ENCODE measurements at regions not wholly inside any gene's neighbourhood (a gene's known extent, or its start where the extent isn't known, plus 50 kb on each side); places are given as distances from the start of the nearest gene placed in this dataset.
A peak's percentile ranks its signal among the peaks of the same experiment; 100 is the strongest.

DNA sequence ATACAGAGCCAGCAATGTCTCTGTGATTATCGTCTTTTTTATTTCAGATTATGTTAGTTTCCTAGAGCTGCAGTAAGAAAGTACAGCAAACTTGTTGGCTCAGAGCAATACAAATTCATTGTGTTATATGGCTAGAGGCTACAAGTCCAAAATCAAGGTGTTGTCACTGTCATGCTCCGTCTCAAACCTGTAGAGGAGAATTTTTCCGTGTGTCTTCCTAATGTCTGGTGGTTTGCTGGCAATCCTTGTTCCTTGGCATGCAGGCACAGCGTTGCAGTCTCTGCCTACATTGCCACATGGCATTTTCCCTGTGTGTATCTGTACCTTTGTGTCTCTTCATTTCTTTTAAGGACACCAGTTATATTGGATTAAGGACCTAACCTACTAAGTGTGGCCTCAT, 244.4 kb downstream of the LRRIQ3 start:
- DNase-seq (ENCODE audit: low read depth): no peak

DNA sequence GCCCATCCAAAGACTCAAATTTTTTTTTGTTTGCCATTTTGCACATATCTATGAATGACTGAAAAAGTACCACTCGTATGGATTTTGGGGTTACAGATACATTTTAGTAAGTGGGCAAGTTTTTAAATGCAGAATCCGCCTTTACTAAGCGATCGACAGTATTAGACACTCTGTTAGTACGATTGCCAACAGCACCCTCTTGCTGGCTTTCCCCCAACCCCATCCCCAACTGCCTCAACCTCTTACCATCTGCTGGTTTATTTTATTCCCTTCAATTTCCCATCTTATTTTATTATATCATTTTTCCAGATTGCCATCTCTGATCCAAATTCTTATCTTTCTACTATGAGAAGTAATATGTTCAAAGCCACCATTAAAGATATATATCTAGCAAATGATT, 244.8 kb downstream of the LRRIQ3 start:
- DNase-seq (ENCODE audit: low read depth): no peak

DNA sequence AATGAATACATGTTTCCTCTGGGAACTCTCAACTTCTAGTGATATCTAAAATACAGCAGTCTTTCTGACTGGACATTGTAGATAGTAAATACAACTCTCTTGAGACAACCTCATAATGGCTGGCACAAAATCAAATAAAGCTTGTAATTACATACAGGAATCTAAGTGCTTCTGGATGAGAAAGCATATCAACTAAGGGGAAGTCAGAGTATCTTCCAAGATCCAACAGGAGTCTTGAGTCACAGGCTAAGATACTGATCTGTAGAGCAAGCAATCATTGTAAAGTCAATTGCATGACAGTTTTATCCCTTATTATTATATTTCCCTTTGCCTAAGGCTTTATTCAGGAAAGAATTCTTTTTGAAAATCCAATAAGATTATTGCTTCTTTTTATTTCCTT, 249.9 kb downstream of the LRRIQ3 start:
- DNase-seq (ENCODE audit: low read depth): no peak

DNA sequence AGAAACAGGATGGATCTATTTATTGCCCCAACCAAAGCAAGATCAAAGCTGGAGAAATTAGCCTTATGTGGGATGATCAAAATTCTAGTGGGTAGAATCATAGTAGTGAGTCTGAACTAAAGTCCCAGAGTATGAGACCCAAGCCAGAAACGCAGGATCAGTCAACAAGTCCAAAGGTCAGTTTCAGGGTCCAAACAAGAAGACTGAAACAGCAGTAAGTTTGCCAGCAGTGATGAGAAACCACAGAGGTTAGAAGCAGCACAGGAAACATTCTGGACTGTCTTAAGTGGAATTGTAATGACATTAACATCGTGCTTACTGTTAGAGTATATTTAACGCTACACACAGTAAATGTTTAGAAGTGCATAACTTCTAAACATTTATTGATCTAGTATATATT, 251.0 kb downstream of the LRRIQ3 start:
- DNase-seq (ENCODE audit: low read depth): no peak

DNA sequence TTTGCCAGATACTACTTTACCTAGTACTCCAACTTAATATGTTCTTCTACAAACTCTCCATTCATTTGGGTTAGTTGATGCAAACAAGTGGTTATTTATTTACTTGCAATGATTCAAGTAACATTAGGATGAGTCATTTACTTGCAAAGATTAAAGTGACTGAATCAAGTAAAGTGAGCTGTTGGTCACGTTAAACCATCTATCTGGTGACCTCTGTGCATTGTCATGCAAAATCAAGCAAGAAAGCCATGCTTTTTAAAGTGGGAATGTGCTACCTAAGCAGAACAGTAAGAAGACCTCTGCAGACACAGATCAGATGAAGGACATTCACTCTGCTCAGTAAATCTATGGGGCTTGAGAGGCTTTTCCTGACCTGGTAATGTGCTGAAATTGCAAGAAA, 254.7 kb downstream of the LRRIQ3 start:
- DNase-seq (ENCODE audit: low read depth): no peak

DNA sequence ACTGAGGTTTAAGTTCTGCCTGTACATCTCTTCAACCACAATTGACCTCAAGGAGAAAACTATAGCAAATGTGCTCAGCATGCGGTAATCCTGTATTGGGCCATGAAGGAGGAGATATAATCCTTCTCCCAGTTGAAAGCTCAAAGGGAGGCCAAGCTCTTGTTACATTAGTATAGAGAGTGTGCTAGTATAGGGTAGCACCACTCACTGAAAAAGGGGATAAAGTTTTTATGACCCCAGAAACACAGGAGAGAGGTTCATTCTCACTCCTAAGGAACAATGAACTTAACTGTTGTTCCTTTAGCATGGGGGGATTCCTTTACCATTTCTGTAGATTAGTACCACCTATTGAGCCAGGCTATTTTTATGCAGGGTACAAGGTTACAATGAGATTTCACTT, 267.7 kb downstream of the LRRIQ3 start:
- no peak for DNase-seq (ENCODE audit: low read depth)

DNA sequence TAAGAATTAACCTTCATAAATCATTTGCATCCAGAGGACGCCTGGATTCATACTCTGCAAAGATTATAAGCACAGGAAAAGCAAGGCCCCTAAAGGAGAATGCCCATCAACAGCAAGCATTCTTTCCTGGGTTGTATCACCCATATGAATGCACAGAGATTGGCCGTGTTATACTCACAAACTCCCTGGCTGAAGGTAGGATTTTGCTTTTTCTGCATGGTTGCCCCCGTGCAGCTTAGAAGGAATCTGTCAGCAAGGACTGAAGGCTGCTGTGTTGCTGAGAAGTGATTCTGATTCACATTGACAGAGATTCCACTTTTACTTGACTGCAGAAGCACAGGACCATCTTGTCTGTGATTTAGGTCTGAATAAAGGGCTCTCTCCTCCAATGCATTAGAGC, 283.0 kb downstream of the LRRIQ3 start:
- no peak for DNase-seq (ENCODE audit: low read depth)

DNA sequence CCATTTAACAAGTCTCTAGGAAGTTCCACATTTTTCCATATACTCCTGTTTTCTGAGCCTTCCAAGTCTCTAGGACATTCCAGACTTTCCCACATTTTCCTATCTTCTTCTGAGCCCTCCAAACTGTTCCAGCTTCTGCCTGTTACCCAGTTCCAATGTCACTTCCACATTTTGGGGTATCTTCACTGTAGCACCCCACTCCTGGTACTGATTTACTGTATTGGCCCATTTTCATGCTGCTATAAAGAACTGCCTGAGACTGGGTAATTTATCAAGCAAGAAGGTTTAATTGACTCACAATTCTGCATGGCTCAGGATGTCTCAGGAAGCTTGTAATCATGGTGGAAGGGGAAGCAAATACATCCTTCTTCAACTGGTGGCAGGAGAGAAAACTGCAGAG, 285.0 kb downstream of the LRRIQ3 start:
- DNase-seq (ENCODE audit: low read depth): no peak

DNA sequence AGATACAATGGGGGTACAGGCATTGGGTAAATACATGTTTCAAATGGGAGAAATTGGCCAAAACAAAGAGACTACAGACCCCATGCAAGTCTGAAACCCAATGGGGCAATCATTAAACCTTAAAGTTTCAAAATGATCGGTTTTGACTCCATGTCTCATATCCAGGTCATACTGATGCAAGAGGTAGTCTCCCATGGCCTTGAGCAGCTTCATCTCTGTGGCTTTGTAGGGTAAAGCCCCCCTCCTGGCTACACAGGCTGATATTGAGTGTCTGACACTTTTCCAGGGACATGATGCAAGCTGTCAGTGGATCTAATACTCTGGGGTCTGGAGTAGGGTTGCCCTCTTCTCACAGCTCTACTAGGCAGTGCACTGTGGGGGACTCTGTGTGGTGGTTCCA, 286.1 kb downstream of the LRRIQ3 start:
- no peak for DNase-seq (ENCODE audit: low read depth)

DNA sequence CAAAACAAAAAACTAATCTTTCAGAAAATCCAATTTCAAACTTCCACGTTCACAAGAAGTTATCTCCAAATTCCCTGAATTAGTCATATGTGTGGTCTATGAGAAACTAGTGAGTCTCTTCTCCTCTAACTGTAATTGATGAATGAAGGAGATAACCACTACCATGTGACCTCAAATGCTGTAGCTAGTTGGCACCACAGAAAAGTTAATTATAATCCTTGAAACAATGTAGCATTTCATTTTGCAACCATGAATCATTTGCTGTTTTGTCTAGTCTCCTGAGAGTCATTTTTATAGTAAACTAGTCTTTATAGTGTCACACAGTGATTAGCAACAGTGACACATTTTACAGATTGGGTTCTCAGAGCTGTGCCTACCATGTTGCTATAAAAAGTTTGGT, 287.5 kb downstream of the LRRIQ3 start:
- peak; percentile 29 for DNase-seq (ENCODE audit: low read depth)

DNA sequence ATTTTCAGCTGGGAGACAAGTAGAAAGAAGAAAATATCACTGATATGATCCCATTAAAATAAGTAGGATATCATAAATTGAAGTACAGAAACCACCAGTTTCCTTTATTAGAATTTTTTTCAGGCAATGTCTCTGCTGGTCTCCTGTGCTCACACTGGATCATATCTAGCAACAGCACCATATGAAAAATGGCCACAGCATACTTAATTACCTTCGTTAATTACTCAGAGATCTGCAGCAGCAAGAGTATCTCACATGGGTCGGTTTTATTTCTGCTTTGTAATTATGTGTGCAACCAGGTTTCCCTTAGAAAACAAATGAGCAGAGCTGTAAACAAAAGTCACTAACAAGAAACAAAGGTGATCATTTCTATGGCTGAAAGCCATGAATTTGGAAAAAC, 287.9 kb downstream of the LRRIQ3 start:
- DNase-seq (ENCODE audit: low read depth): no peak

DNA sequence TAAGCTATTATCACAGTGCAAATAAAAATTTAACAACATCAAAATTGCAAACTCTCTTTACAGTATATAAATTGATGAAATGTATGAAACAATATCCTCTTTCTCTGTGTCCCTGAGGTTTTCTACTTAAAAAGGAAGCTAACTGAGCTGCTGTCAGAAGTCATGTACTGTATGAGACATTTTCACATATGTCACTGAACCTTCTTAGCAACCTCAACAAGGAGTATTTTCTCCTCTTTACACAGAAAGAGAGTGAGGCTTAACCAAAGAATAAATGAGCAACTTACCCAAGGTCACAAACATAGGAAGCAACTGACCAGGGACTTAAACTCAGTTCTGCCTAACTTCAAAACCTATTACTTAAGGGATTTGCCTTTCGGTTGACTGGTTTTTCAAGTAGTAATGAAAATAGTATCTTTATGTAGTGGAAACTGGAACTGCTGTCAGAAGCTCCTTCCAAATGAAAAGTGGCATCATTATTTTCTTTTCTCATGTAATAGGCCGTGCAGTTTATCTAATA, 288.9 kb downstream of the LRRIQ3 start:
- no peak for DNase-seq (ENCODE audit: low read depth)

DNA sequence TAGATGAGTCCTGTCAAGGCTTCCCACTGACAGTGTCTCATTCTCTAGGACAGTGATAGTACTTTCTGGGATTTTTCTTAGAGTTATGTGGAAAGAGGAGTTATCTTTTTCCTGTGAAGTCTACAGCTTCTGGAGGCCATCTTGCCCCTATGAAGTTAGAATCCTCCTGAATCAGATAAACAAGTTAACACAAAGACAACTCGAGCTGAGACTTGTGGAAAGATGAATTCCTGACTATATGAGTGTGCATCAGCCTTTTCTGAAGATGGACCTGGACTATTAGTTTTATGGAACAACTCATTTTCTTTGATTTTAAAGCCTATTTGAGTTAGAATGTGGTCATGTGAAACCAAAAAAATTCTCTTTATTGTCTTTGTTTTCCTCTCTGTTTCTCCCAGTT, 290.9 kb downstream of the LRRIQ3 start:
- no peak for DNase-seq (ENCODE audit: low read depth)

DNA sequence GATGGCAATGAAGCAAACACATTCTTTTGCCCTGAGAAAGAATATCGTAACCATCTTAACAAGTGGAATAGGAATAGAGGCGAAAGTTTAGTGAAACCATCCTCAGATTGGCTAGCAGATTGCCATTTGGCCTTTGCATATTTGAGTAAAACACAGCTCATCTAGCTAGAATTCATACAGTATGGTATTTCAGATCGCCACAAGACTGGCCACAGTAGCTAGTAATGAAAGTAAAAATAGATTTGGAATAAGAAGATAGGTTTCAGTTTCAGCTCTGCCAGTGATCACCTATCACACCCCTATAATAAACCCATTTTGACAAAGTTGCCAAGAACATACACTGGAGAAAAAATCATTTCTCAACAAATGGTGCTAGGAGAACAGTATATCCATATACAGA, 294.9 kb downstream of the LRRIQ3 start:
- DNase-seq (ENCODE audit: low read depth): no peak

DNA sequence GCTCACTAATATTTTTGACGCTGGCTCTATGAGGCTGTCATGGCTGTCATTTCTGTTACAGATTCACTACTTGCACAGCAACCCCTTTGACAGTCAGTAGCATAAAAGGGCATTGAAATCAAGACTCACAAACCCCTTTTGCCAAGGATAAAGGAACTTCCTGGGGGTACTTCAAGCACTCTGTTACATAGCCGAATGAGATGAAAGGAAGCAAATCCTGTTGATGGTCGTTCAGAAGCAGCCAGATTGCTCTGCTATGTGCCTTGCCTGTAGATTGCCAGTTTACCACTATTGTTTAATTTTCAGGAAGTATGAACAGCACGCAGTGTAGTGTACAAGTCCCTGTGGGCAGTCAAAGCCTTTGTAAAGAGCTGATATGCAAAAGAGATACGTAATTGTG, 296.2 kb downstream of the LRRIQ3 start:
- no peak for DNase-seq (ENCODE audit: low read depth)

DNA sequence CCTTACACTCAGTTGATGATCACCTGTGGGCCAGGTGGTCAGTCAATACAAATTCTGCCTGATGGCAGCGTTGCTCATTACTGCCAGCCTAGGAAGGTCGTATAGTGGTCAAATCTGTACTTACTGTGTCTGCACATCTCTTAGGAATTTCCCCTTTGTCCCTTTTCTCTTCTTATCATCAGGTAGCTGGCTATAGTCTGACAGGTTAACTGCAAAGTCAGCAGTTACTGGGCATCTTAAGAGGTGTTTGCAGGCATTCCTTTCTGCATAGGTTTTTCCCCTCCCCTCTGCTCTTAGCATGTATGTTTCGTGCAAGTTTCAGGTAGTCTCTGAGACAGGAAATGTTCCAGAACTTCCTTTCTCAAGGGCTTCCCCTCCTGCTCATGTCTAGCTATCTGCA, 298.7 kb downstream of the LRRIQ3 start:
- DNase-seq (ENCODE audit: low read depth): no peak

DNA sequence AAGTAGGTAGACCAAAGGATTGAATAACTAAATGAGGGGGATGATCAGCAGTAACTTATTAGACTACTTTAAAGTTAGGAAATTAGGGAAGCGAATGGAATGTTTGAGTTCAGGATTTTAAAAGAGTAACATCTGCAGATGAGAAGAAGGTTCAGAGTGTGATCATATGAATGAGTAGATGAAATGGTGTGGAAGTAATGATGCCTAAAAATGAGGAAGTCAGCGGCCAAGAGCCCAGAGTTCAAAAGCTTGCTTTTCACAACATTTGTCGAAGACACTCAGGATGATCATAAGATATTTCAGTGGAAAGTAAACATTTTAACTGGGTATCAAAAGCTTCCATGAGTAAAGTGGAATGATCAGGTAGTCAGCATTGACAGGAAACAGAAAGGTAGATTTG, 299.4 kb downstream of the LRRIQ3 start:
- no peak for DNase-seq (ENCODE audit: low read depth)

DNA sequence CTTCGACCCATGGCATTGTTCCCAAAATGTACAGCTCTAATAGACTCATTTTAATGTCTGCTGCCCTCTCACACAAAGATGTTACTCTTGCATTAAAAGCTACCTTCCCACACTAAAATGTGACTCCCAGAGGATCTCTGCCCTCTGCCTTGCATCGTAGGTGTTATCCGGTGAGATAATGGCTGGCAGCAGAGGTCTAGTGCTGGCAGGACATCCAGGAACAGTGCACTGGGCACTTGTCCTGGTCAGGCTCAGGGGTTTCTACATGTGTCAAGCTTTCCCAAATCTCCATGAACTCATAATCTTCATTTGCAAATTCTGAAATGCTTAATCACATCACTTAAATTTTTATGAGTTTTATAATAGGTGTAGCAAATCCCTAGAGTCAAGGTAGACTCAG, 310.6 kb downstream of the LRRIQ3 start:
- no peak for DNase-seq (ENCODE audit: low read depth)

DNA sequence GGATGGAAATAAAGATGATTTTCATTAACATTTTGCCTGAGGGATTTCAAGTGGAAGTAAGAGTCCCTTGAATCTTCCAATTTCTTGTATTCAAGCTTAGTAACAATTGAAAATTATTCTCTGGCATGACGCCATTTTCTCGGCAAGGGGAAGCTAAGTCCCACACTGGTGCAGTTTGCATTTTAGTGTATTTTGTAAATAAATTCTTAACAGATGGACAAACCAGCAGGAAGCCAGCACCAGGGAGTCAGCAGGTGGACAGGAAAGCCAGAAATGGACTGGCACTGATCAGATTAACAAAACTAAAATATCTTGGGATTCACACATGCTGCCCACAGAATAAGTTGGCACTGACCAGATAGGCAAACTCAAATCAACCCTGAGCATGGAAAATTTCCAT, 311.3 kb downstream of the LRRIQ3 start:
- DNase-seq (ENCODE audit: low read depth): no peak

DNA sequence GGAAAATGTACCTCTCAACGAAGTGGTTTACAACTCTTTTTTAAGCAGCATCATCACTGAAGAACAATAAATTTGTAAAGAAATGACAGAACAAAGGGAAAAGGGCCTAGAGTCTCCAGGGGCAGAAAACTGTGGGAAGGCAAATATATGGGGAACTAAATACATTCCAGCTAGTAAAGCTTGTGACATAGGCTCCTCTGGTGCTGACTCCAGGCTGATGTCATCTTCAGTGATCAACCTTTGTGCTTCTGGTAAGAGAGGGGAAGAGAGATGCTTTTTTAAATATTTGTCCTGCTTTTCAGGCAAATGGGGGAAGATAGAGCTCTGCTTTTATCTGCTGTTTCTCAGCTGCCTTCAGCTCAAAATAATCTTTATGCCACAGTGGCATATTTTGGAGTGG, 323.2 kb downstream of the LRRIQ3 start:
- no peak for DNase-seq (ENCODE audit: low read depth)

DNA sequence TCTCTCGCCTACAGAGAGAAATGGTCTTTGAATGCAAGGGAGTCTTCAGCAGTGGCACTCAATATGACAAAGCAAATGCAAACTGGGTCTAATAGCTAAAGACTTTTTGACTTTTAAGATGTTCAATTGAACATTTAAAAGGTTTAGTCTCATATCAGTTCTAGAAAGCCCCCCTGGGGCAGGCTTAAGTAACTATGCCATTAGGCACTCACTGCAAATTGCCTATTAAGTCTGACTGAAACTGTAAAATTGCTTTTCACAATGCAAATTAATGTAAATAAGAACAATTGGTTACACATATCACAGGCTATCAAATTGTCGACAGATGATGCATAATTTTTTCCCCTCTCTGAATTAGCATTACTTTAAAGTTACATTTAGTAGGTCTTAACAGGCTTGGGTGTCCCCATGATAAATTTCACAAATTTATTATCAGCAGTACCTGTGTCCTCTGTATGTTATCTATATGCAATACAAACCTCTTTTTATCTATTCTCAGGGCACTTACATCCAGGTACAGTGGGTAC, 329.1 kb downstream of the LRRIQ3 start:
- no peak for DNase-seq (ENCODE audit: low read depth)

DNA sequence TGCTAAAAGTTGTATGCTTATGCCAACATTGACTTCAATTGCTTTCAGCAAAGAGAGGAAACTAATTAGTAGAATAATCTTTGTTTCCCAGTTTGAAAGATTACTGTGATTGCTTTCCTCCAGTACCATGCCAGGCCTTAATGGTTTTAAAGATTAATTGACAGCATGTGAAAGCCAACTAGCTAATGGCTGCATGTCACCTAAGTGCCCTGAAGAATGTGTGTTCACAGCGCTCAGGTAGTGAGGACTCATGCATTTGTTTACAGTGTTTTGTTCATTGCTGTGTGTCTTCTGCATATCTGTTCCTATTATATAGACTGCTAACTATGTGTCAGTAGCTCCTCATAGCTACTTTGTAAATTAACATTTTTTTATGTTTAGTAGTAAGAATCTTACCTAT, 335.6 kb downstream of the LRRIQ3 start:
- no peak for DNase-seq (ENCODE audit: low read depth)

DNA sequence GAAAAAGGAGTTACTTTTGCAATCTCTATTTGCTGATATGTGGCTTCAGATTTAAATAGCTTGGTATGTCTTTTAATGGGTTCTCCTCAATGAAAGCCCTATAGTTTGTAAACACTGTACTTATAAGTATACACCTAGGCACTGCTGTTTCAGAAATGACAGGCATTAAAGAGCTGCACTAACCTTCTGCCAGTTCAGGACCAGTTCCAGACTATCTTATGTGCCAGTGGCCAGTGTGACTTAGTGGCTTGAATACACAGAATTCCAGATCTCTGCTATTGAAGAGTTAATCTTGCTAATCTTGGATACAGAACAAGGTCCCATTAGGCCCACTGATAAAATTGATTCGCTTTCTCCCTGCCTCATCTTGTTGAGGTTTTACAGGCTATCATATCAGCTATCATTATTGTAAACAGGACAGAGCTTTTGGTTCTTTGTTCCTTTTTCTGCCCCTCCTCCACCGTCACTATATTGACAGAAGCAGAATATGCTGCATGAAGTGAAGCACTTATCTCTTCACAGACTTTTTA, 337.5 kb downstream of the LRRIQ3 start:
- DNase-seq (ENCODE audit: low read depth): no peak

DNA sequence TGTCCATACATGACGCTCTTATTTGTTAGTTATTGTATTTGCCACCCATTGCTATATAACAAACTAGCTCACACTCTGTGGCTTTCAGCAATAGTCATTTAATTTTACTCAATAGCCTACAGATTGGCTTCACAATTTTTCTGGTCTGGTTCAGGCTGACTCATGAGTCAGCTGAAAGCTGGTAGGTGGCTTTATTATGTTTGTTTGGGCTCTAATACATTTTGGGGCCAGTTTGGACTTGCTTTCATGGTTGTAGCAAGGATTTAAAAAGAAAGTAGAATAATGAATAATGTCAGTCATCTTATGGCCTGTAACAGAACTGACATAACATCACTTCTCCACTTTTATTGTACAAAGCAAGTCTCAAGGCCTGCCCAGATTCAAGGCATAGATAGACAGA, 338.7 kb downstream of the LRRIQ3 start:
- no peak for DNase-seq (ENCODE audit: low read depth)
